ENCODE measurements at regions not wholly inside any gene's neighbourhood (a gene's known extent, or its start where the extent isn't known, plus 50 kb on each side); places are given as distances from the start of the nearest gene placed in this dataset.

GRCh38 chr2:117720765-117721164 is 93.7 kb upstream of the DDX18 start:
- DNase-seq (ENCODE audit: low read depth in 1 of 2, low spot score in 1 of 2), result no peak
- no peak for TF ChIP-seq JUND (IDR thresholded peaks at IDR 0.05; ENCODE audit: low read depth)
- in situ Hi-C loops (cut with HindIII; ENCODE audit: low pct_unique_long_range_greater_than_20kb, low sequenced_read_pairs), result no loop called here

- DNase-seq (ENCODE audit: low read depth in 1 of 2, low spot score in 1 of 2), result no peak
- TF ChIP-seq JUND (IDR thresholded peaks at IDR 0.05; ENCODE audit: low read depth), result no peak
- in situ Hi-C loops (cut with HindIII; ENCODE audit: low pct_unique_long_range_greater_than_20kb, low sequenced_read_pairs), result no loop called here
Measured at GRCh38 chr2:117723483-117723882, 91.0 kb upstream of the DDX18 start.

- TF ChIP-seq JUND (IDR thresholded peaks at IDR 0.05; ENCODE audit: low read depth), result no peak
- in situ Hi-C loops (cut with HindIII; ENCODE audit: low pct_unique_long_range_greater_than_20kb, low sequenced_read_pairs), result no loop called here
- no peak for DNase-seq (ENCODE audit: low read depth in 1 of 2, low spot score in 1 of 2)
Measured at GRCh38 chr2:117723888-117724434, 90.5 kb upstream of the DDX18 start.

GRCh38 chr2:117726747-117727146 is 87.7 kb upstream of the DDX18 start:
- no peak for TF ChIP-seq JUND (IDR thresholded peaks at IDR 0.05; ENCODE audit: low read depth)
- in situ Hi-C loops (cut with HindIII; ENCODE audit: low pct_unique_long_range_greater_than_20kb, low sequenced_read_pairs), result no loop called here
- DNase-seq (ENCODE audit: low read depth in 1 of 2, low spot score in 1 of 2), result no peak

GRCh38 chr2:117737846-117738245 is 76.6 kb upstream of the DDX18 start:
- DNase-seq (ENCODE audit: low read depth in 1 of 2, low spot score in 1 of 2), result no peak
- in situ Hi-C loops (cut with HindIII; ENCODE audit: low pct_unique_long_range_greater_than_20kb, low sequenced_read_pairs), result no loop called here
- no peak for TF ChIP-seq JUND (IDR thresholded peaks at IDR 0.05; ENCODE audit: low read depth)

GRCh38 chr2:117738991-117739839 is 75.3 kb upstream of the DDX18 start:
- DNase-seq (ENCODE audit: low read depth in 1 of 2, low spot score in 1 of 2), result no peak
- no peak for TF ChIP-seq JUND (IDR thresholded peaks at IDR 0.05; ENCODE audit: low read depth)
- in situ Hi-C loops (cut with HindIII; ENCODE audit: low pct_unique_long_range_greater_than_20kb, low sequenced_read_pairs), result no loop called here

GRCh38 chr2:117745537-117745936 is 69.0 kb upstream of the DDX18 start:
- in situ Hi-C loops (cut with HindIII; ENCODE audit: low pct_unique_long_range_greater_than_20kb, low sequenced_read_pairs), result no loop called here
- DNase-seq (ENCODE audit: low read depth in 1 of 2, low spot score in 1 of 2), result no peak
- no peak for TF ChIP-seq JUND (IDR thresholded peaks at IDR 0.05; ENCODE audit: low read depth)

- no peak for TF ChIP-seq JUND (IDR thresholded peaks at IDR 0.05; ENCODE audit: low read depth)
- in situ Hi-C loops (cut with HindIII; ENCODE audit: low pct_unique_long_range_greater_than_20kb, low sequenced_read_pairs), result no loop called here
- DNase-seq (ENCODE audit: low read depth in 1 of 2, low spot score in 1 of 2), result no peak
Measured at GRCh38 chr2:117755768-117756167, 58.7 kb upstream of the DDX18 start.

GRCh38 chr2:117760916-117761315 is 53.6 kb upstream of the DDX18 start:
- DNase-seq (ENCODE audit: low read depth in 1 of 2, low spot score in 1 of 2), result no peak
- TF ChIP-seq JUND (IDR thresholded peaks at IDR 0.05; ENCODE audit: low read depth), result no peak
- in situ Hi-C loops (cut with HindIII; ENCODE audit: low pct_unique_long_range_greater_than_20kb, low sequenced_read_pairs), result no loop called here

GRCh38 chr2:117762454-117762853 is 52.0 kb upstream of the DDX18 start:
- no peak for TF ChIP-seq JUND (IDR thresholded peaks at IDR 0.05; ENCODE audit: low read depth)
- DNase-seq (ENCODE audit: low read depth in 1 of 2, low spot score in 1 of 2), result no peak
- in situ Hi-C loops (cut with HindIII; ENCODE audit: low pct_unique_long_range_greater_than_20kb, low sequenced_read_pairs), result no loop called here

- no peak for TF ChIP-seq JUND (IDR thresholded peaks at IDR 0.05; ENCODE audit: low read depth)
- no peak for DNase-seq (ENCODE audit: low read depth in 1 of 2, low spot score in 1 of 2)
- in situ Hi-C loops (cut with HindIII; ENCODE audit: low pct_unique_long_range_greater_than_20kb, low sequenced_read_pairs), result no loop called here
Measured at GRCh38 chr2:117763804-117764203, 50.7 kb upstream of the DDX18 start.

All from T47D (cell line).